ENCODE measurements at regions not wholly inside any gene's neighbourhood (a gene's known extent, or its start where the extent isn't known, plus 50 kb on each side); places are given as distances from the start of the nearest gene placed in this dataset.
"Not testable (repeated sequence)": the region's sequence is repeated elsewhere in the genome, so short reads cannot be mapped to it uniquely, and the experiment has no call there.

DNA sequence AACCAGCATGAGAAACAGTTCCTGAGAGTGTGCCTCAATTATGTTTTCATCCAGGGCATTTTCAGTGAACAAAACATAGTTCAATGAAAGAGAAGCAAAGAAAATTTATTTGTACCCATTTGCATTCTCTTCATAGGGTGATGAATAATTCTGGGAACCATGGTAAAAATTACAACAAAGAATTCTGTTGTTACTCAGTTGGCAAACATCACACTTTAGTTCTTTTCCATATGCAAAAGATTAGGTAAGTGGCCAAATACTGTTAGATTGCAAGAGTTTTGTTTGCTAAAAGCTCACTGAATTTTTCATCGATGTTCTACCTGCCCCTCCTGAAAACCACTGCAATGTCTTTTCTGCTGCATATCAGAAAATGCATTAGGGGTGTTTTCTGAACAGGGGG lies 132.4 kb upstream of the RGS6 start:
- DNase-seq (ENCODE audit: low read depth), result no peak

DNA sequence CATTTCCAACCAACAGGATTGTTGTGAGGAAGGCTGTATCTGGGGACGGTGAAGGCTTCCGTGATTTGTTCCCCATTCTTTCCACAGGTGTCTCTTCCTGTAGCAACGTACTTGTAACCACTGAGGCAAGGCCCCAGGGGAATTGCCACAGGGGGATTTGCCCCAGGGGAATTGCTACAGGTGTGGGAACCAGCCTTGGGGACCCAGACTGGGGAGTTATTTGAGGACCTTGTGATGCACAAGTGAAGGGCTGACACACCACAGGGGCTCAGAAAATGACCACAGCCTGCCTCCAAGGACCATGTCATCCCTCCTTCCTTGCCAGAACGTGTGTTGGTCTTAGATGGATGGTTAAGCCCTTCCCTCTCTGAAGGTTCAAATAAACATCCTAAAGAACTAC lies 131.4 kb upstream of the RGS6 start:
- DNase-seq (ENCODE audit: low read depth), result no peak

DNA sequence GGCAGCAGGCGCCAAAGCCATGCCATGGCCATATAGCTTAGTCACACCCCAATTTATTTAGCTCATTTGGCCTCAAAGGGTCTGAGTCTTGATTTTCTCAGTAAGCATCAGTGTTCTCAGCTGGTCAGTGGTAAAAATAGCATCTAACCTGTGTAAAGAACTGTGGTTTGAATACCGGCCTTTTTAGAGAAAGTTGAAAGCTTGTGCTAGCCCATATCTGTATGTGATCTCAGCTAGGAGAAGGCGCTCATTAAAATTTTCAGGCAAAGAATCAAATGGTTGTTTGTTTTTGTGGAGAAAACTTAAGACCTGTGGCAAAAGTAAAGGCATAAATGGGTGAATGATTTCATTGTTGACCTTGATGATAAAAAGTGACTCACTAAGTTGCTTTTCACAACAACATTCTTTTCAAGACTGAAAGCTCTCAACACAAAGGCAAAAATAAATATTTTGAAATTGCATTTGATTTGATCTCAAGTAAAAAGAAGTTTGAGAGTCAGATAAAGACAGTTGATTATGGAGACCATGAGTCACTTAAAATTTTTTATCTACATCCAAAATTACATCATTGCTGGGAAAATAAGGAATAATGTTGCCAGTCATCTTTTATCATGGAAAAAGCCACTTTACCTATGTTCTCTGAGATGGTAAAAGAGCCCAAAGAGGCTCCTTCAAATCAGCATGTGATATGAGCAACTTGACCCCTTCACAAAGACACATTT lies 128.5 kb upstream of the RGS6 start:
- DNase-seq (ENCODE audit: low read depth), result no peak

DNA sequence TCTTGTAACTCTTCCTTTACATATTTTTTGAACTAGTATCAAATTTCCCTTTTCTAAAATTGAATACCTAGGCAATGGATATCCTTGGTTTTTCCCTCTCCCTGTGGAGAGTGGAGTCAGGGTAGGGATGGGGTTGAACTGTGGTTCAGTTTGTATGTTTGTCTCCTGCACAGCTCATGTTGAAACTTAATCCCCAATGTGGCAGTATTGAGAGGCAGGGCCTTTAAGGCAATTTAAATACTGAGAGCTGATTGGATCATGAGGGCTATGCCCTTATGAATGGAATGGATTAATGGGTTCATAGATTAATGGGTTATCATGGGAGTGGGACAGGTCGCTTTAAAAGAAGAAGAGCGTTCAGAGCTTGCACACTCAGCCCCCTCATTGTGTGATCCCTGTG lies 127.2 kb upstream of the RGS6 start:
- no peak for DNase-seq (ENCODE audit: low read depth)

DNA sequence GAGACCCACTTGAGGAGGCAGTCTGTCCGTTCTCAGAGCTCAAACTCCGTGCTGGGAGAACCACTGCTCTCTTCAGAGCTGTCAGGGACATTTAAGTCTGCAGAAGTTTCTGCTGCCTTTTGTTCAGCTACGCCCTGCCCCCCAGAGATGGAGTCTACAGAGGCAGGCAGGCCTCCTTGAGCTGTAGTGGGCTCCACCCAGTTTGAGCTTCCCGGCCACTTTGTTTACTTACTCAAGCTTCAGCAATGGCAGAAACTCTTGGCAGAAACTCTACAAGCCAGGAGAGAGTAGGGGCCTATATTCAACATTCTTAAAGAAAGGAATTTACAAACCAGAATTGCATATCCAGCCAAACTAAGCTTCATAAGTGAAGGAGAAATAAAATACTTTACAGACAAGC lies 125.2 kb upstream of the RGS6 start:
- DNase-seq (ENCODE audit: low read depth), result not testable (repeated sequence)

DNA sequence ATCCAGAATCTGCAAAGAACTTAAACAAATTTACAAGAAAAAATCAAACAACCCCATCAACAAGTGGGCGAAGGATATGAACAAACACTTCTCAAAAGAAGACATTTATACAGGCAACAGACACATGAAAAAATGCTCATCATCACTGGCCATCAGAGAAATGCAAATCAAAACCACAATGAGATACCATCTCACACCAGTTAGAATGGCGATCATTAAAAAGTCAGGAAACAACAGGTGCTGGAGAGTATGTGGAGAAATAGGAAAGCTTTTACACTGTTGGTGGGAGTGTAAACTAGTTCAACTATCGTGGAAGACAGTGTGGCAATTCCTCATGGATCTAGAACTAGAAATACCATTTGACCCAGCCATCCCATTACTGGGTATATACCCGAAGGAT lies 121.4 kb upstream of the RGS6 start:
- DNase-seq (ENCODE audit: low read depth), result not testable (repeated sequence)

DNA sequence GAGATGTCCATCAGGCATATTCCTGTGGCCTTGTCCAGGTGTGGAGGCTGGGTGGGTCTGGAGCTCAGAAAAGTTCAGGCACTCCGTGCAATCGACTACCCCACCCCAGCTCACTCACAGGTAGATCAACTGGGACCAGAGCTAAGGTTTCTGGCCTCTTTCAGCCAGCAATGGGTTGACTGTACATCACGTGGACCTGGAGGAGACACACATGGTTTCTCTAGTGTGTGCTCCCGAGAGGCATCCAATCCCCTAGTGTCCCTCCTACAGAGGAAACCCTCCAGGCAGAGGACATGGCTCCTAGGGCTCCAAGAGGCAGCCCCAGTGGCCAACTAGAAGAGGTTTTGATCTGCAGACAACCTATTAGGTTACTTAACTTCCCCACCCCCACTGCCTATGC lies 119.5 kb upstream of the RGS6 start:
- no peak for DNase-seq (ENCODE audit: low read depth)

DNA sequence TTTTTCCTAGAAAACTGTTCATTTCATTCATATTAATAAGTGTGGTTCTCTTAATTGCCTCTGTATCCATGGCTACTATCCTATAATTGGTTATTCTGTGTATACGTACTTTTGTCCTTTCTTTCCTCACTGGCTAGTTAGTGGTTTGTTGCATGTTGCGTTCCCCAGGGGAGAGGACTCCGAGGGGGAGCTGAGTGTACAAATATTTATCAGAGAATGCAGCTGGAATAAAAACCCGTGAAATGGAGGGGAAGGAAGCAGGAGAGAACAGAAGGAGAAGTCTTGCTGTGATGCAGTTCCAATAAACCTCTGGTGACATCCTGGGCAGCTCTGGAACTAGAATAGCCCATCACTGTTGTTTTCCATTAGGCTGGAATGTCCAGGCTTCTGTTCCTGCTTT lies 117.1 kb upstream of the RGS6 start:
- no peak for DNase-seq (ENCODE audit: low read depth)

DNA sequence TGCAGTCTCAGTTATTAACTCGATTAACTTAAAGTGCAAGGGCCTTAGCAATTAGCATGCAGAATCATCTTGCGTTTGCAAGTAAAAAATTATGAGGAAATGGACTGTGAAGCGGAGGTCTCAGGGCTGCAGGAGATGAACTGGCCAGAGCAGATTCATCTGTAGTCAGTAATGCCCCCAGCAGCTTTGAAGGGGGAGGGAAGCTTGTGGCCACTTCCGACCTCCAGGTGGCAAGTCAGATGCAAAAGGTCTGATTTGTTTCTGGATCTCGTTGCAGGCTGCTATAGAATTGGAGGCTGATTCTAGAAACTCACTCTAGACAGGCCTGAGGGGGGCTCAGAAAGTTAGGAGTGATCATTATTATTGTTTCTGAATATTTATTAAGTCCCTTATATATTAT lies 107.4 kb upstream of the RGS6 start:
- no peak for DNase-seq (ENCODE audit: low read depth)

DNA sequence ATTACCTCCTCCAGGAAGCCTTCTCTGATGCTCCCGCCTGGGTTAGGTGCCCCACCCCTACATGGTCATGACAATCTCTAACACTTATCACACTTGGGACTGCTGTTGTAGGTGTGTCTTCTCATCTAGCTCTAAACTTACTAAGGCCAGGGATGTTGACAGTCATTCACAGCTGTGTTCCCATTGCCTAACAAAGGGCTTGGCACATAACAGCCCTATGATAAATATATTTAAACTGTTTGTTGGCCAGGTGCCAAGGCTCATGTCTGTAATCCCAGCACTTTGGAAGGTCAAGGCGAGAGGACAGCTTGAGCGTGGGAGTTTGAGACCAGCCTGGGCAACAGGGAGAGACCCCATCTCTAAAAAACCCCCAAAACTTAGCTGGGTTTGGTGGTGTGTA lies 98.8 kb upstream of the RGS6 start:
- DNase-seq (ENCODE audit: low read depth), result no peak

DNA sequence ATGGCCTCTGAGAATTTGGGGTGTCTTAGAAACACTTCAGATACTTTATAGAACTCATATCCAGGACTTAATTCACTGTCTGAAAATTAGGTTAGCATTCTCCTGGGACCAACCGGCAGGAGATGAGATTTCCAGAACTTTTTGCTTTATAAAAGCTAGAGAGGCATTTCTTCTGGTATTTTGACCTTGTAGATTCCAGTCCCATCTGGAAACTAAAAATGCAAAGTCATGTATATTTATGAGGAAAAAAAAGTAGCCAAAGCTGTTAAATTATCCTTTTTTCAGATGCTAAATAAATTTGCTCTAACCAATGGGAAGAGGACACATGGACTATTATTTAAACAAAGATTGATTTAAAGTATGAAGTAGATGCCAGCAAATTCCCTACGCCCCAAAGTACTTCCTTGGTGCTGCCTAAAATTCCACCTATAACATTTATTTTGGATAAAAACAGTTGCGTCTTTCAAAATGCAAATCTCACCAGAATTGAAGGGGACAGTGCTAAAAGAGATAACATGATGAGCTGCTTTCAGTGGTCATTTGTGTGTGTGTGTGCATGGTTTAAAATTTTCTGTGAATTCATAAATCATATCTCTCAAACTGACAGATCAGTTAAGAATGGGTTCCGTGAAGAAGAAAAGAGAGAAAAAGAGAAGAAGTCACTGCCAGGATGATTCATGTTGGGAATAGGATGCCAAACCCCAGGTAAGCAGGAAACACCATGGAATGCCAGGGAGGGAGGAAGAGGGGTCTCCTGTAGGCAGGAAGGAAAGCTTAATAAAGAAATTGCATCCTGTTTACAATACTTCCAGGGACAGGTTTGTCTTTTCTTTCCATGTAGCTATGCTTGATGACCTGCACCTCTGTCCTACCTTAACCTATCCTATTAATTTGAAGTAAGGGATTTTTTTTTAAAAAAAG lies 97.7 kb upstream of the RGS6 start:
- no peak for DNase-seq (ENCODE audit: low read depth)

DNA sequence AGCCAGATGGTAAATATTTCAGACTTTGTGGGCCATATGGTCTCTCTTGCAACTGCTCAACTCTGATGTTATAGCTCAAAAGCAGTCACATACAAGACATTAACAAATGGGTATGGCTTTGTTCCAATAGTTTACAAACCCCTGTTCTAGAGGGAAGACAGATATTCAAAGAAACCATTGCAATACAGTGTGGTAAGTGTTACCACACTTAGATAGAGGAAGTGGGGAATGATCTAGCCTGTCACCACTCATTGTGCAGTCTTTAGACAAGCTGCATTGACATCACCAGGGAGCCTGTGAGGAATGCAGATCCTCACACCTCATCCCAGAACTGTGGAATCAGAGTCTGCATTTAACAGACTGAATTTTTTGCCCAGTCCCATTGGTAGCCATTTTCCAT lies 80.0 kb upstream of the RGS6 start:
- no peak for DNase-seq (ENCODE audit: low read depth)

DNA sequence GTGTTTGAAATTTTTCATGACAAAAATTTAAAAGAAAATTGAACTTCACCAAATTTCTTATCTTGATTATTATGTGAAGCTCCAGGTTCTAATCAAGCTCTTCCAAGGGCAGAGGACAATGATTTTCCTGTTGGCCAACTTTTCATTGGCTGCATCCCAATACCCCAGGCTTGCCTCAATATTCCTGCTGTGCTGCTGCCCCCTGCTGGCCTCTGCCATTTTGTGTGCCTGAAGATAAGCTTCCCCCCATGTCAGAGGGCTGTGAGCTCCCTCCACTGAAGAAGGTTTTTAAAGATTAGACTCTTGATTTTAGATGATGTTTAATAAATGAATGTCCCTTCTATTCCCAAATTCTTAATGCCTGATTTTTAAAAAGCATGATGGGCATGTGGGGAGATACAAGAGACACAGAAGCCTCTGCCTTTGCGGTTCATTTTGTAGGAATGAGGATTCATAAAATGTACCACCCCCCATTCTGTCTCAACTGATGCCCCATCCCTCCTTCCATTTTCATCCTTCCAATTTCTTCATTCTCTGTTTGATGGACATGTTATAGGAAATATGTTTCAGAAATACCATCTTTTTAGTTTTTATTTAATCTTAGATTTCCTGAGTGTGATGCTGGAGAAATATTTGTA lies 76.7 kb upstream of the RGS6 start:
- peak; percentile 32 for DNase-seq (ENCODE audit: low read depth)

DNA sequence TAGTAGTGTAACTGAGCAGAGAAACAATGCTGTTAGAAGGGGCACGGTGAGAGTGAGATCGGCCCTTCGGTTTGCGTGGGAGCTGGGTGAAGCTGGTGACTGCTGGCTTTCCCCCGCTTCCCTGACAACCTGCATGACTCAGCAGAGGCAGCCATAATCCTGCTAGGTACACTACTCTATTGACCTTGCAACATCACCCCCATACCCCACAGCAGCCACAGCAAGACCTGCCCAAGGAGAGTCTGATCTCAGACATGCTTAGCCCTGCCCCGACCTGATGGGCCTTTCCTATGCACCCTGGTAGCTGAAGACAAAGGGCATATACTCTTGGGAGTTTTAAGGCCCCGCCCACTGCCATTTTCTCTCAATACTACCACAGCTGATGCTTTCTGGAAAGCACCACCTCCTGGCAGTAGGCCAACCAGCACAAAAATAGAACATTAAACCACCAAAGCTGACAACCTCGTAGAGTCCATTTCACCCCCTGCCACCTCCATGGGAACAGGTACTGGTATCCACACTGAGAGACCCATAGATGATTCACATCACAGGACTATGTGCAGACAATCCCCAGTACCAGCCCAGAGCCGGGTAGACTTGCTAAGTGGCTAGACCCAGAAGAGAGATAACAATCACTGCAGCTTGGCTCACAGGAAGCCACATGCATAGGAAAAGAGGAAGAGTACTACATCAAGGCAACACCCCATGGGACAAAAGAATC lies 75.9 kb upstream of the RGS6 start:
- no peak for DNase-seq (ENCODE audit: low read depth)

DNA sequence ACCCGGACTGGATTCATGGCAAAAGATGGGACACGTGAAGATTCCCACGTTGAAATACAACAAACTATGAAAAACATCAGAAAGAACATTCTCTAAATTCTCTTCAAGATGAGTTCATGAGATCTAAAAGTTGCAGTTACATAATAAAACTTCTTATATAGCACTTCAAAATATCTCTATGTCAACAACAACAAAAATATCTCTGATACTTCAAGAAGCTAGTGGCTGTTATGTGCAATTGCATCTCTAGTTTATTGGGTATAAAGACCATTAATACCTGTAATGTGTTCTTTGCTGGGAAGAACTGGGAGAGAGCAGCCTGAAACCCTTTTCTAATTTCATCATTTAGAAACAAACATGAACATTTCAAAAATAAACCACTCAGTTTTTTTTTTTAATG lies 69.2 kb upstream of the RGS6 start:
- DNase-seq (ENCODE audit: low read depth), result no peak

DNA sequence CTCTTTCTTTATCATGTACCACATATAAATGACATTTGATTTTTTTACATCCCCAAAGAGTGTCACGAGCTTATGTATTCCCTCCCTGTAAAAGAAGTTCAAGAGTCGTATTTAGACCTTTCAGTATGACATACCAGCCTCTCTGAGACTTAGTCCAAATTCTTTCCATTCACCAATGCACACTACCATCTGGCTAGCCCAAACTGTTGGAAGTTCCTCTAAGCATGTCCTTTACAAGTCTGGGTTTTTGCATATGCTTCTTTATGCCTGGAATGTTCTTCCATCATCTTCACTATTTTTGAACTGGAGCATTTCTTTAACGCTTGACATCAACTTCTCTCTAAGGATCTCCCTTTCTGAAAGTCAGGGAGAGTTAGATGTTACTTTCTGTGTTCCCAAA lies 68.5 kb upstream of the RGS6 start:
- no peak for DNase-seq (ENCODE audit: low read depth)

All from stimulated activated CD8-positive, alpha-beta memory T cell treated with anti-CD3 and anti-CD28 coated beads, Interleukin-7, amount 100 ng/mL, for 24 hours (primary cell).